ENCODE measurements at regions not wholly inside any gene's neighbourhood (a gene's known extent, or its start where the extent isn't known, plus 50 kb on each side); places are given as distances from the start of the nearest gene placed in this dataset.

GRCh38 chr17:37816950-37817349, 72.1 kb upstream of the HNF1B start:
- TF ChIP-seq ZNF48 (tag by site-specific recombination; IDR thresholded peaks at IDR 0.05) = no peak
- no peak for TF ChIP-seq ZNF2 (tag by site-specific recombination; IDR thresholded peaks at IDR 0.05)
- no peak for TF ChIP-seq CTCF (tag by site-specific recombination; IDR thresholded peaks at IDR 0.05)
- no peak for TF ChIP-seq YY1 (tag by site-specific recombination; IDR thresholded peaks at IDR 0.05)
- no peak for TF ChIP-seq ZBTB1 (tag by site-specific recombination; IDR thresholded peaks at IDR 0.05)
- TF ChIP-seq ZNF416 (tag by site-specific recombination; IDR thresholded peaks at IDR 0.05) = no peak
- TF ChIP-seq TCF7L2 (IDR thresholded peaks at IDR 0.05; ENCODE audit: borderline replicate concordance, low read depth, low read length) = no peak
- TF ChIP-seq REST (tag by site-specific recombination; IDR thresholded peaks at IDR 0.05) = no peak
- no peak for TF ChIP-seq ZNF121 (tag by site-specific recombination; IDR thresholded peaks at IDR 0.05)
- no peak for TF ChIP-seq MZF1 (tag by site-specific recombination; IDR thresholded peaks at IDR 0.05; ENCODE audit: borderline replicate concordance)
